Loucy (cell line): ENCODE measurements at regions not wholly inside any gene's neighbourhood (a gene's known extent, or its start where the extent isn't known, plus 50 kb on each side); places are given as distances from the start of the nearest gene placed in this dataset.

Experiments used
- CTCF ChIP-seq: fragments of 200-600 bp; sonication (generic); conservative IDR thresholded peaks from 2 replicates; pipeline ENCODE4 v1.5.1; 2014; ENCODE audit warnings: mild to moderate bottlenecking, antibody characterized with exemption, low read length
- EZH2phosphoT487 ChIP-seq: fragments of 200-600 bp; IDR thresholded peaks from 2 replicates; pipeline ENCODE4 v1.6.1; 2018; ENCODE audit warnings: antibody characterized with exemption, mild to moderate bottlenecking, moderate library complexity, borderline replicate concordance

DNA sequence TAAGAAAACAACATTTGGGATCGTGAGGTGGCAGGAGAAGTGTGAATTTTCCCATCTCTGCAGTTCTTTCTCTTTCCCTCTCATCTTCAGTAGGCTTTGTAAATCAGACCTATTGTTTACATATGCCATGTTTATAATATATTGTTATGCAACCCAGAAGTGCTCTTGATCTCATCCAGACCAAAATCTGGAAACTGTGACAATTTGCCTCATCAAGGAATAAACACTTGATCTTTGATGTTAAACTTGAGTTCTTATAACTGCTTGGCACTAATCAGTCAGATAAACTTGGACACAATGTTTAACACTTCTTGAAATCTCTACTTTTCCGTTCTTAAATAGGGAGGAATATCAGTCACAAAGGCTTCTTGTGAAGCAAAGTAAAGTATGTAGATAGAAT is 384.7 kb downstream of the DMRT2 start:
- TF ChIP-seq CTCF (no peak), EZH2phosphoT487 (no peak)
